H9 (cell line): ENCODE measurements at regions not wholly inside any gene's neighbourhood (a gene's known extent, or its start where the extent isn't known, plus 50 kb on each side); places are given as distances from the start of the nearest gene placed in this dataset.

ENCODE experiments used
- DNase-seq: peaks from one replicate; pipeline ENCODE4 v3.0.0-alpha.2; 2017
- H2AFZ ChIP-seq: one replicate; pipeline ENCODE4 v1.6.1; 2013; ENCODE audit warnings: mild to moderate bottlenecking, low read length, control low read depth, moderate library complexity
- H2AK5ac ChIP-seq: 2 replicates; pipeline ENCODE4 v1.6.1; 2013; ENCODE audit warnings: low read length, control low read depth, mixed read lengths; ENCODE audit not compliant: insufficient read length
- H2BK120ac ChIP-seq: one replicate; pipeline ENCODE4 v1.6.1; 2013; ENCODE audit warnings: low read depth, mild to moderate bottlenecking, low read length, control low read depth, inconsistent platforms; ENCODE audit not compliant: poor library complexity, severe bottlenecking
- H2BK12ac ChIP-seq: 2 replicates; pipeline ENCODE4 v1.6.1; 2013; ENCODE audit warnings: low read length, control low read depth, mixed read lengths, low read depth; ENCODE audit not compliant: insufficient read length
- H2BK15ac ChIP-seq: 2 replicates; pipeline ENCODE4 v1.6.1; 2013; ENCODE audit warnings: low read depth, low read length, control low read depth
- H2BK20ac ChIP-seq: one replicate; pipeline ENCODE4 v1.6.1; 2013; ENCODE audit warnings: low read depth, mild to moderate bottlenecking, low read length, control low read depth, inconsistent platforms; ENCODE audit not compliant: poor library complexity, severe bottlenecking
- H2BK5ac ChIP-seq: 2 replicates; pipeline ENCODE4 v1.6.1; 2013; ENCODE audit warnings: low read length, control low read depth, mixed read lengths; ENCODE audit not compliant: insufficient read length
- H3K14ac ChIP-seq: 2 replicates; pipeline ENCODE4 v1.6.1; 2013; ENCODE audit warnings: low read length, control low read depth; ENCODE audit not compliant: insufficient read depth
- H3K18ac ChIP-seq: 2 replicates; pipeline ENCODE4 v1.6.1; 2013; ENCODE audit warnings: low read depth, mild to moderate bottlenecking, mixed read lengths, low read length, control low read depth; ENCODE audit not compliant: insufficient read length
- H3K23ac ChIP-seq: 2 replicates; pipeline ENCODE4 v1.6.1; 2013; ENCODE audit warnings: low read length, control low read depth, mixed read lengths, low read depth; ENCODE audit not compliant: insufficient read length
- H3K23me2 ChIP-seq: 2 replicates; pipeline ENCODE4 v1.6.1; 2013; ENCODE audit warnings: low read depth, mild to moderate bottlenecking, mixed read lengths, low read length, control low read depth; ENCODE audit not compliant: insufficient read length, poor library complexity, severe bottlenecking
- H3K27ac ChIP-seq: 2 replicates; pipeline ENCODE4 v1.5.1; 2013; ENCODE audit warnings: low read length, control low read depth, mixed read lengths, low read depth; ENCODE audit not compliant: insufficient read length
- H3K27me3 ChIP-seq: 2 replicates; pipeline ENCODE4 v1.6.1; 2013; ENCODE audit warnings: low read length, control low read depth, inconsistent platforms; ENCODE audit not compliant: insufficient read depth
- H3K4ac ChIP-seq: 2 replicates; pipeline ENCODE4 v1.6.1; 2013; ENCODE audit warnings: low read depth, mild to moderate bottlenecking, control low read depth, inconsistent platforms, low read length, moderate library complexity
- H3K4me1 ChIP-seq: 2 replicates; pipeline ENCODE4 v1.6.1; 2013; ENCODE audit warnings: low read length, control low read depth, inconsistent platforms; ENCODE audit not compliant: insufficient read depth
- H3K4me2 ChIP-seq: 2 replicates; pipeline ENCODE4 v1.6.1; 2013; ENCODE audit warnings: low read length, control low read depth, mixed read lengths; ENCODE audit not compliant: insufficient read length, insufficient read depth
- H3K56ac ChIP-seq: 2 replicates; pipeline ENCODE4 v1.6.1; 2013; ENCODE audit warnings: low read depth, mild to moderate bottlenecking, mixed read lengths, low read length, control low read depth; ENCODE audit not compliant: insufficient read length
- H3K79me1 ChIP-seq: 2 replicates; pipeline ENCODE4 v1.6.1; 2013; ENCODE audit warnings: low read depth, mild to moderate bottlenecking, moderate library complexity, low read length, control low read depth, inconsistent platforms; ENCODE audit not compliant: insufficient read depth, poor library complexity, severe bottlenecking
- H3K79me2 ChIP-seq: 2 replicates; pipeline ENCODE4 v1.6.1; 2013; ENCODE audit warnings: low read length, control low read depth, inconsistent platforms; ENCODE audit not compliant: insufficient read depth
- H3K9ac ChIP-seq: 2 replicates; pipeline ENCODE4 v1.6.1; 2013; ENCODE audit warnings: low read length, control low read depth, mixed read lengths; ENCODE audit not compliant: insufficient read length; ENCODE audit errors: extremely low read depth
- H3K9me3 ChIP-seq: one replicate; pipeline ENCODE4 v1.6.1; 2013; ENCODE audit warnings: low read depth, low read length, inconsistent platforms; ENCODE audit not compliant: control insufficient read depth
- H3T11ph ChIP-seq: one replicate; pipeline ENCODE4 v1.6.1; 2013; ENCODE audit warnings: mild to moderate bottlenecking, low read length, control low read depth, inconsistent platforms
- H4K20me1 ChIP-seq: one replicate; pipeline ENCODE4 v1.6.1; 2013; ENCODE audit not compliant: control insufficient read depth, insufficient read length, insufficient read depth
- H4K5ac ChIP-seq: 2 replicates; pipeline ENCODE4 v1.6.1; 2013; ENCODE audit warnings: low read depth, mild to moderate bottlenecking, mixed read lengths, low read length, control low read depth; ENCODE audit not compliant: insufficient read length
- H4K8ac ChIP-seq: replicated peaks from 2 replicates; pipeline ENCODE4 v1.6.1; 2013; ENCODE audit warnings: low read length, control low read depth, mixed read lengths, low read depth; ENCODE audit not compliant: insufficient read length
- H4K91ac ChIP-seq: 2 replicates; pipeline ENCODE4 v1.6.1; 2013; ENCODE audit warnings: low read depth, mild to moderate bottlenecking, moderate library complexity, mixed read lengths, low read length, control low read depth; ENCODE audit not compliant: insufficient read length
- H3K27ac Mint-ChIP-seq, 3 experiments: 2 replicates in 2 of 3; 3 replicates in 1 of 3; pipeline ENCODE4 v1.8.0; 2020 to 2021; ENCODE audit warnings: mixed read lengths in 3 of 3, mild to moderate bottlenecking in 1 of 3, moderate library complexity in 1 of 3
- H3K27me3 Mint-ChIP-seq: 2 replicates; pipeline ENCODE4 v1.8.0; 2021; ENCODE audit warnings: low read depth, mild to moderate bottlenecking, moderate library complexity, mixed read lengths
- H3K36me3 Mint-ChIP-seq, 3 experiments: 2 replicates in 2 of 3; 3 replicates in 1 of 3; pipeline ENCODE4 v1.8.0; 2020 to 2021; ENCODE audit warnings: low read depth in 3 of 3, mixed read lengths in 3 of 3; ENCODE audit not compliant: insufficient read depth in 1 of 3
- H3K4me1 Mint-ChIP-seq, 2 experiments: 2 replicates each; pipeline ENCODE4 v1.8.0; 2020; ENCODE audit warnings: mixed read lengths in 2 of 2
- H3K4me3 Mint-ChIP-seq, 2 experiments: 2 replicates in 1 of 2; 3 replicates in 1 of 2; pipeline ENCODE4 v1.8.0; 2020 to 2021; ENCODE audit warnings: mild to moderate bottlenecking in 2 of 2, mixed read lengths in 2 of 2, moderate library complexity in 1 of 2
- H3K9me3 Mint-ChIP-seq, 2 experiments: 2 replicates in 1 of 2; 3 replicates in 1 of 2; pipeline ENCODE4 v1.8.0; 2020; ENCODE audit warnings: mild to moderate bottlenecking in 2 of 2, mixed read lengths in 2 of 2, moderate library complexity in 1 of 2
- WGBS: extraction: QIAGEN DNeasy Blood & Tissue Kit; methylation state at CpG from one replicate; pipeline ENCODE4 v1.1.7; 2013; ENCODE audit warnings: missing lambda C conversion rate, low lambda C conversion rate, mixed read lengths; ENCODE audit not compliant: insufficient read length; ENCODE audit errors: extremely low coverage; 5-methylcytosine and 5-hydroxymethylcytosine counted together
- TF ChIP-seq, protein P1 (sequence below): fragments of 200-600 bp; sonication (generic); conservative IDR thresholded peaks from 3 replicates; pipeline ENCODE4 v1.8.0; 2021; ENCODE audit warnings: antibody characterized with exemption, mild to moderate bottlenecking

DNA sequence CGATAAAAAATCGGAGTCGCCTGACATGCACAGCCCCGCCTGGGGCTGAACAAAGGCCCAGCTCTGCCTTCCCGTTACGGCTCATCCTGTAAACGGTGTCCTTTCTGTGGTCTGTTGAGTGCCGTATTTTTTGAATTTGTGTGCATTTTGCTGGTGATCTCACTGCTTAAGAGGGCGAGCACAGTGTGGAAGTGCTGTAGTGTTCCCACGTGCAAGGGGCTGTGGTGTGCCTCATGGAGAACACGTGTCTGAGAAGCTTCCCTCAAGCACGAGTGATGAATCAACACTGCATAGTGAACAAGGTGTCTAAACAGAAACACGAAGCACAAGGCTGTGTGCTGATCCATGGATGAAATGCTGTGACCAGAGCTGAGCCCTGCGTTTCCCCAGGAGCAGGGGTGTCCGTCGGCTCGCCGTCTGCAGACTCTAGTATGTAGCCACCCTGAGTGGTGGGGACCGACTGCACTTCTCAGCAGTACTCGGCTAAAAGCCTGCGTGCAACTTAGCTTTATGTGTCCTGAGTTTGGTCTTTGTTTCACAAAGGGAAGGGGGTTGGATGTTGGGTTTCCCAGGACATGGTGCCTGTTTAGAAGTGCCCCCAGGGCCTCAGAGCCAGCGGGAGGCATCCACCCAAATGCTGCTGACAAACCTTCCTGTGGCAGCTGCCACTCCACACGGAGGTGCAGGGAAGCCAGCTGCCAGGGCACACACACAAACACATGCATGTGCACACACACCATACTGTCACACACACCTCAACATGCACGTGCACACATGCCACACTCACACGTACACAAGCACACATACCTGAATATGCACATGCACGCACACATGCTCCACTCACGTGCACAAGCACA is 77.2 kb upstream of the IRX4 start:
- Histone ChIP-seq H3K4me1 (no peaks in the 10 kb centered on the region), H3T11ph (no peak overlapping the region)
- H3K4me1 Mint-ChIP-seq, result no peaks in the 10 kb centered on the region

More for the DNA sequence above, 77.2 kb upstream of the IRX4 start:
- Histone ChIP-seq H3K18ac (no peak overlapping the region), H2BK15ac (no peak overlapping the region), H2AFZ (no peak overlapping the region), H3K4ac (no peak overlapping the region), H2BK120ac (no peak overlapping the region), H3K56ac (no peak overlapping the region), H3K79me2 (no peaks in the 10 kb centered on the region), H2BK12ac (no peak overlapping the region), H3K27me3 (no peaks in the 10 kb centered on the region), H4K20me1 (no peaks in the 10 kb centered on the region), H3K14ac (no peak overlapping the region), H2BK20ac (no peak overlapping the region), H4K5ac (peak overlapping the region; percentile 17), H3K27ac (no peak overlapping the region), H2AK5ac (no peak overlapping the region), H3K23ac (no peak overlapping the region), H3K4me2 (no peak overlapping the region), H4K8ac (peak overlapping the region; percentile 8), H2BK5ac (no peak overlapping the region), H3K79me1 (no peaks in the 10 kb centered on the region), H3K23me2 (no peaks in the 10 kb centered on the region), H3K9me3 (no peaks in the 10 kb centered on the region), H4K91ac (no peak overlapping the region), H3K9ac (no peak overlapping the region)
- TF ChIP-seq, protein P1, sequence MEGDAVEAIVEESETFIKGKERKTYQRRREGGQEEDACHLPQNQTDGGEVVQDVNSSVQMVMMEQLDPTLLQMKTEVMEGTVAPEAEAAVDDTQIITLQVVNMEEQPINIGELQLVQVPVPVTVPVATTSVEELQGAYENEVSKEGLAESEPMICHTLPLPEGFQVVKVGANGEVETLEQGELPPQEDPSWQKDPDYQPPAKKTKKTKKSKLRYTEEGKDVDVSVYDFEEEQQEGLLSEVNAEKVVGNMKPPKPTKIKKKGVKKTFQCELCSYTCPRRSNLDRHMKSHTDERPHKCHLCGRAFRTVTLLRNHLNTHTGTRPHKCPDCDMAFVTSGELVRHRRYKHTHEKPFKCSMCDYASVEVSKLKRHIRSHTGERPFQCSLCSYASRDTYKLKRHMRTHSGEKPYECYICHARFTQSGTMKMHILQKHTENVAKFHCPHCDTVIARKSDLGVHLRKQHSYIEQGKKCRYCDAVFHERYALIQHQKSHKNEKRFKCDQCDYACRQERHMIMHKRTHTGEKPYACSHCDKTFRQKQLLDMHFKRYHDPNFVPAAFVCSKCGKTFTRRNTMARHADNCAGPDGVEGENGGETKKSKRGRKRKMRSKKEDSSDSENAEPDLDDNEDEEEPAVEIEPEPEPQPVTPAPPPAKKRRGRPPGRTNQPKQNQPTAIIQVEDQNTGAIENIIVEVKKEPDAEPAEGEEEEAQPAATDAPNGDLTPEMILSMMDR, result no peak
- DNase-seq, result no peak
- no CpG with 5 or more reads among the region's 27 CpGs for WGBS
- peaks cover 4% of the 10 kb centered on the region for H3K27me3 Mint-ChIP-seq
- no peaks in the 10 kb centered on the region for H3K36me3 Mint-ChIP-seq
- H3K9me3 Mint-ChIP-seq, result 0 out of 5 replicates have a peak, but pooled peaks cover 0 to under 1% of the 10 kb centered on the region in 2 experiments
- H3K27ac Mint-ChIP-seq, result peak overlapping the region in 1 of 3 experiments; percentile 19; a peak in 1 of 7 replicates
- no peak overlapping the region for H3K4me3 Mint-ChIP-seq
